DND-41 (cell line): ENCODE measurements at regions not wholly inside any gene's neighbourhood (a gene's known extent, or its start where the extent isn't known, plus 50 kb on each side); places are given as distances from the start of the nearest gene placed in this dataset.
"Not testable (repeated sequence)": the region's sequence is repeated elsewhere in the genome, so short reads cannot be mapped to it uniquely, and the experiment has no call there.

ENCODE experiments used
- ATAC-seq: fragments of 200-7000 bp; cut with Tn5 transposase; 3 replicates; pipeline ENCODE4 v1.9.1; 2021; ENCODE audit warnings: low read depth; ENCODE audit not compliant: insufficient read depth
- DNase-seq: peaks from one replicate; pipeline ENCODE4 v3.0.0-alpha.2; 2020
- H2AFZ ChIP-seq: 2 replicates; pipeline ENCODE4 v1.6.0; 2012; ENCODE audit warnings: low read depth, low read length
- H3K27ac ChIP-seq: 2 replicates; pipeline ENCODE4 v1.5.1; 2012; ENCODE audit warnings: low read length, inconsistent platforms
- H3K27me3 ChIP-seq: fragments of 200-600 bp; sonication (generic); 2 replicates; pipeline ENCODE4 v1.6.0; 2012; ENCODE audit warnings: low read length, mild to moderate bottlenecking, inconsistent platforms; ENCODE audit not compliant: insufficient read depth, poor library complexity
- H3K36me3 ChIP-seq: 2 replicates; pipeline ENCODE4 v1.5.1; 2012; ENCODE audit warnings: low read length, inconsistent platforms; ENCODE audit not compliant: insufficient read depth
- H3K4me1 ChIP-seq: 2 replicates; pipeline ENCODE4 v1.5.1; 2012; ENCODE audit warnings: mild to moderate bottlenecking, low read length; ENCODE audit not compliant: insufficient read depth
- H3K4me2 ChIP-seq: 2 replicates; pipeline ENCODE4 v1.6.0; 2012; ENCODE audit warnings: mild to moderate bottlenecking, moderate library complexity, low read length, inconsistent platforms; ENCODE audit not compliant: insufficient read depth
- H3K4me3 ChIP-seq, 2 experiments: fragments of 200-600 bp in 1 of 2; shearing (Covaris generic) in 1 of 2; 2 replicates each; pipeline ENCODE4 v1.5.1; 2012 to 2016; ENCODE audit warnings: inconsistent platforms in 2 of 2, low read length in 2 of 2, mild to moderate bottlenecking in 2 of 2, low read depth in 1 of 2, moderate library complexity in 1 of 2
- H3K79me2 ChIP-seq: 2 replicates; pipeline ENCODE4 v1.6.0; 2012; ENCODE audit warnings: low read length, inconsistent platforms; ENCODE audit not compliant: insufficient read depth
- H3K9ac ChIP-seq: 2 replicates; pipeline ENCODE4 v1.6.0; 2012; ENCODE audit warnings: low read depth, mild to moderate bottlenecking, inconsistent platforms, low read length, moderate library complexity
- H3K9me3 ChIP-seq: 2 replicates; pipeline ENCODE4 v1.5.1; 2012; ENCODE audit warnings: low read length, moderate library complexity, mild to moderate bottlenecking, inconsistent platforms; ENCODE audit not compliant: insufficient read depth, severe bottlenecking
- H4K20me1 ChIP-seq: 2 replicates; pipeline ENCODE4 v1.6.0; 2012; ENCODE audit warnings: low read length; ENCODE audit not compliant: insufficient read depth
- CTCF ChIP-seq: IDR thresholded peaks from 2 replicates; pipeline ENCODE4 v1.5.1; 2012; ENCODE audit warnings: borderline replicate concordance, low read length, moderate library complexity, mild to moderate bottlenecking; ENCODE audit not compliant: poor library complexity, severe bottlenecking; ENCODE audit errors: extremely low read depth
- EZH2 ChIP-seq: IDR thresholded peaks from 3 replicates; pipeline ENCODE4 v1.6.1; 2012; ENCODE audit warnings: borderline replicate concordance, low read depth, mild to moderate bottlenecking, moderate library complexity, low read length, inconsistent platforms; ENCODE audit not compliant: severe bottlenecking

- Histone ChIP-seq H3K9ac (no peak overlapping the region), H4K20me1 (no peaks in the 10 kb centered on the region), H3K36me3 (no peaks in the 10 kb centered on the region), H3K4me3 (no peak overlapping the region), H3K4me2 (no peak overlapping the region), H3K27ac (no peak overlapping the region), H2AFZ (no peak overlapping the region), H3K27me3 (no peaks in the 10 kb centered on the region), H3K79me2 (no peaks in the 10 kb centered on the region), H3K4me1 (no peaks in the 10 kb centered on the region), H3K9me3 (no peaks in the 10 kb centered on the region)
- ATAC-seq: no peak
- TF ChIP-seq CTCF (no peak), EZH2 (no peak)
- no peak for DNase-seq
Observed at GRCh38 chr5:147112899-147113298, 121.9 kb upstream of the STK32A start.

GRCh38 chr5:147113967-147114366 is 120.9 kb upstream of the STK32A start:
- TF ChIP-seq EZH2 (no peak), CTCF (no peak)
- no peak overlapping the region for H3K9ac ChIP-seq
- ATAC-seq (no peak), DNase-seq (no peak)
- no peak overlapping the region for H2AFZ ChIP-seq
- H3K36me3 ChIP-seq: no peaks in the 10 kb centered on the region
- H3K4me1 ChIP-seq: no peaks in the 10 kb centered on the region
- H3K27ac ChIP-seq: no peak overlapping the region
- no peak overlapping the region for H3K4me3 ChIP-seq
- no peaks in the 10 kb centered on the region for H3K79me2 ChIP-seq
- H3K4me2 ChIP-seq: no peak overlapping the region
- no peaks in the 10 kb centered on the region for H4K20me1 ChIP-seq
- no peaks in the 10 kb centered on the region for H3K27me3 ChIP-seq
- no peaks in the 10 kb centered on the region for H3K9me3 ChIP-seq

- ATAC-seq, H2AFZ ChIP-seq: not testable (repeated sequence)
Observed at GRCh38 chr5:147139759-147140158, 95.1 kb upstream of the STK32A start.

GRCh38 chr5:147140558-147140957 is 94.3 kb upstream of the STK32A start:
- no peak for DNase-seq
- no peak for TF ChIP-seq CTCF
- no peak for TF ChIP-seq EZH2
- no peak overlapping the region for H3K9ac ChIP-seq

More at GRCh38 chr5:147139759-147140158, 95.1 kb upstream of the STK32A start:
- not testable (repeated sequence) for H3K79me2 ChIP-seq, H3K4me1 ChIP-seq, H3K9ac ChIP-seq, H3K9me3 ChIP-seq, H3K27me3 ChIP-seq, H3K4me3 ChIP-seq, H3K4me2 ChIP-seq, H3K27ac ChIP-seq, DNase-seq, H4K20me1 ChIP-seq, H3K36me3 ChIP-seq

GRCh38 chr5:147141580-147141979 is 93.2 kb upstream of the STK32A start:
- H3K27ac ChIP-seq, H4K20me1 ChIP-seq, H3K79me2 ChIP-seq, H3K27me3 ChIP-seq, H3K4me3 ChIP-seq, H3K9ac ChIP-seq, ATAC-seq, H2AFZ ChIP-seq, H3K9me3 ChIP-seq, DNase-seq, H3K4me2 ChIP-seq, H3K36me3 ChIP-seq, H3K4me1 ChIP-seq: not testable (repeated sequence)

More at GRCh38 chr5:147140558-147140957, 94.3 kb upstream of the STK32A start:
- H2AFZ ChIP-seq: no peak overlapping the region
- H3K4me1 ChIP-seq: no peaks in the 10 kb centered on the region
- H4K20me1 ChIP-seq: no peaks in the 10 kb centered on the region
- H3K4me3 ChIP-seq: no peak overlapping the region
- no peak for ATAC-seq
- H3K27ac ChIP-seq: no peak overlapping the region
- no peaks in the 10 kb centered on the region for H3K27me3 ChIP-seq
- no peak overlapping the region for H3K4me2 ChIP-seq
- no peaks in the 10 kb centered on the region for H3K79me2 ChIP-seq
- no peaks in the 10 kb centered on the region for H3K9me3 ChIP-seq
- H3K36me3 ChIP-seq: no peaks in the 10 kb centered on the region
